Naive thymus-derived CD4-positive, alpha-beta T cell (primary cell): ENCODE measurements at regions not wholly inside any gene's neighbourhood (a gene's known extent, or its start where the extent isn't known, plus 50 kb on each side); places are given as distances from the start of the nearest gene placed in this dataset.

Experiments used
- ATAC-seq: fragments of 150-1000 bp; cut with Tn5 transposase; 2 replicates; pipeline ENCODE4 v1.10.0; 2021; ENCODE audit warnings: mild to moderate bottlenecking, moderate library complexity
- CTCF ChIA-PET: fragments of 350-600 bp; sonication (Branson Sonifier 250); formaldehyde crosslinking; loops from one replicate; lab custom pipeline; 2021; ENCODE audit warnings: antibody characterized with exemption; lab: Charles Lee
- POLR2A ChIA-PET: fragments of 350-600 bp; sonication (Branson Sonifier 250); formaldehyde crosslinking; loops from one replicate; lab custom pipeline; 2021; ENCODE audit warnings: antibody characterized with exemption, inconsistent platforms; lab: Charles Lee
- DNase-seq, 9 donors: peaks; one replicate each; pipeline versions ENCODE4 v3.0.0 to v3.0.0-alpha.2; 2020 to 2022; ENCODE audit warnings: mixed read lengths in 1 of 9
- H3K27ac ChIP-seq: one replicate; pipeline ENCODE4 v1.7.0; 2013; ENCODE audit warnings: mild to moderate bottlenecking, low read depth, low read length, moderate library complexity
- H3K27me3 ChIP-seq, 2 donors: one replicate each; pipeline ENCODE4 v1.7.0; 2013; ENCODE audit warnings: low read length in 2 of 2, mild to moderate bottlenecking in 2 of 2, moderate library complexity in 2 of 2; ENCODE audit not compliant: control insufficient read depth in 2 of 2, insufficient read depth in 2 of 2
- H3K36me3 ChIP-seq, 3 experiments: 1 replicate in 2 of 3; 2 replicates in 1 of 3; pipeline ENCODE4 v1.7.0; 2013; ENCODE audit warnings: low read length in 3 of 3, mild to moderate bottlenecking in 3 of 3, moderate library complexity in 1 of 3; ENCODE audit not compliant: insufficient read depth in 3 of 3, control insufficient read depth in 2 of 3
- H3K4me1 ChIP-seq, 2 donors: one replicate each; pipeline ENCODE4 v1.7.0; 2013; ENCODE audit warnings: low read length in 2 of 2, mild to moderate bottlenecking in 2 of 2, moderate library complexity in 1 of 2; ENCODE audit not compliant: control insufficient read depth in 2 of 2, insufficient read depth in 2 of 2
- H3K4me3 ChIP-seq: 2 replicates; pipeline ENCODE4 v1.7.0; 2013; ENCODE audit warnings: mild to moderate bottlenecking, low read length
- H3K9me3 ChIP-seq, 3 experiments: 1 replicate in 2 of 3; 2 replicates in 1 of 3; pipeline ENCODE4 v1.7.0; 2013; ENCODE audit warnings: low read length in 3 of 3; ENCODE audit not compliant: control insufficient read depth in 2 of 3
- H3K27ac Mint-ChIP-seq, 9 donors: one replicate each; pipeline ENCODE4 v1.8.0; 2020 to 2022; ENCODE audit warnings: mixed read lengths in 9 of 9, mild to moderate bottlenecking in 8 of 9, moderate library complexity in 5 of 9, inconsistent platforms in 2 of 9
- H3K27me3 Mint-ChIP-seq, 5 donors: one replicate each; pipeline ENCODE4 v1.8.0; 2021 to 2022; ENCODE audit warnings: mixed read lengths in 5 of 5, mild to moderate bottlenecking in 1 of 5
- H3K36me3 Mint-ChIP-seq, 5 donors: one replicate each; pipeline ENCODE4 v1.8.0; 2020 to 2022; ENCODE audit warnings: mixed read lengths in 5 of 5, mild to moderate bottlenecking in 3 of 5, inconsistent platforms in 1 of 5
- H3K4me1 Mint-ChIP-seq, 7 donors: one replicate each; pipeline ENCODE4 v1.8.0; 2020 to 2022; ENCODE audit warnings: mixed read lengths in 7 of 7, mild to moderate bottlenecking in 3 of 7, inconsistent platforms in 1 of 7
- H3K4me3 Mint-ChIP-seq, 10 donors: one replicate each; pipeline ENCODE4 v1.8.0; 2020 to 2022; ENCODE audit warnings: mild to moderate bottlenecking in 10 of 10, mixed read lengths in 10 of 10, moderate library complexity in 6 of 10, inconsistent platforms in 2 of 10
- H3K9me3 Mint-ChIP-seq, 11 donors: one replicate each; pipeline ENCODE4 v1.8.0; 2020 to 2022; ENCODE audit warnings: mixed read lengths in 11 of 11, mild to moderate bottlenecking in 4 of 11, inconsistent platforms in 1 of 11, moderate library complexity in 1 of 11
- intact Hi-C, 2 donors: fragments of 100-400 bp; cut with micrococcal nuclease; formaldehyde crosslinking; loops; one replicate each; pipeline ENCODE4 v1.15.1; 2023

- Histone ChIP-seq H3K27ac (no peak overlapping the region), H3K36me3 (no peaks in the 10 kb centered on the region), H3K4me3 (no peak overlapping the region), H3K27me3 (no peaks in the 10 kb centered on the region), H3K9me3 (no peaks in the 10 kb centered on the region), H3K4me1 (no peaks in the 10 kb centered on the region)
- H3K4me3 Mint-ChIP-seq, result no peak overlapping the region
- H3K4me1 Mint-ChIP-seq, result no peaks in the 10 kb centered on the region
- no peak overlapping the region for H3K27ac Mint-ChIP-seq
- no peak for DNase-seq
- H3K27me3 Mint-ChIP-seq, result peaks cover 0 to 28% (median 14%) of the 10 kb centered on the region in 5 donors
- intact Hi-C loops, result no loop called here
- ChIA-PET CTCF (no interaction called here), POLR2A (no interaction called here)
- peaks cover 0 to 2% (median 0%) of the 10 kb centered on the region in 11 donors for H3K9me3 Mint-ChIP-seq
- no peak for ATAC-seq
- no peaks in the 10 kb centered on the region for H3K36me3 Mint-ChIP-seq
These were observed 60.8 kb upstream of the CELF2 start for GRCh38 chr10:10956681-10957542.

GRCh38 chr10:10958041-10958440, 59.6 kb upstream of the CELF2 start:
- Mint-ChIP-seq H3K27ac (no peak overlapping the region), H3K36me3 (no peaks in the 10 kb centered on the region), H3K9me3 (no peaks in the 10 kb centered on the region), H3K4me3 (no peak overlapping the region), H3K27me3 (peaks cover 0 to 28% (median 17%) of the 10 kb centered on the region in 5 donors), H3K4me1 (no peaks in the 10 kb centered on the region)
- ATAC-seq, result no peak
- Histone ChIP-seq H3K9me3 (no peaks in the 10 kb centered on the region), H3K27ac (no peak overlapping the region), H3K36me3 (no peaks in the 10 kb centered on the region), H3K4me1 (no peaks in the 10 kb centered on the region), H3K4me3 (no peak overlapping the region), H3K27me3 (no peaks in the 10 kb centered on the region)
- intact Hi-C loops, result no loop called here
- CTCF ChIA-PET, result no interaction called here
- POLR2A ChIA-PET, result no interaction called here
- no peak for DNase-seq

- H3K27me3 ChIP-seq, result no peaks in the 10 kb centered on the region
- Mint-ChIP-seq H3K4me3 (no peak overlapping the region), H3K4me1 (no peaks in the 10 kb centered on the region), H3K9me3 (no peaks in the 10 kb centered on the region), H3K36me3 (no peaks in the 10 kb centered on the region), H3K27me3 (peaks cover 0 to 24% (median 14%) of the 10 kb centered on the region in 5 donors), H3K27ac (no peak overlapping the region)
- no peaks in the 10 kb centered on the region for H3K9me3 ChIP-seq
- ChIA-PET CTCF (no interaction called here), POLR2A (no interaction called here)
- H3K4me1 ChIP-seq, result no peaks in the 10 kb centered on the region
- DNase-seq, result no peak
- no peak overlapping the region for H3K4me3 ChIP-seq
- H3K36me3 ChIP-seq, result no peaks in the 10 kb centered on the region
- ATAC-seq, result no peak
- H3K27ac ChIP-seq, result no peak overlapping the region
- intact Hi-C loops, result no loop called here
These were observed 58.0 kb upstream of the CELF2 start for GRCh38 chr10:10959666-10960065.

- Mint-ChIP-seq H3K4me3 (no peak overlapping the region), H3K9me3 (no peaks in the 10 kb centered on the region), H3K27me3 (peaks cover 0 to 24% (median 14%) of the 10 kb centered on the region in 5 donors), H3K36me3 (no peaks in the 10 kb centered on the region), H3K4me1 (no peaks in the 10 kb centered on the region), H3K27ac (peak overlapping the region in 1 of 9 donors; percentile 16)
- no peaks in the 10 kb centered on the region for H3K9me3 ChIP-seq
- H3K4me1 ChIP-seq, result no peaks in the 10 kb centered on the region
- ATAC-seq, result no peak
- POLR2A ChIA-PET, result no interaction called here
- no peak overlapping the region for H3K4me3 ChIP-seq
- H3K36me3 ChIP-seq, result no peaks in the 10 kb centered on the region
- DNase-seq, result no peak
- CTCF ChIA-PET, result no interaction called here
- intact Hi-C loops, result no loop called here
- no peaks in the 10 kb centered on the region for H3K27me3 ChIP-seq
- no peak overlapping the region for H3K27ac ChIP-seq
These were observed 57.1 kb upstream of the CELF2 start for GRCh38 chr10:10960534-10960933.

GRCh38 chr10:10961072-10961471, 56.6 kb upstream of the CELF2 start:
- H3K4me1 ChIP-seq, result no peaks in the 10 kb centered on the region
- Mint-ChIP-seq H3K4me1 (no peaks in the 10 kb centered on the region), H3K27ac (peak overlapping the region in 1 of 9 donors; percentile 16), H3K36me3 (no peaks in the 10 kb centered on the region), H3K4me3 (no peak overlapping the region), H3K27me3 (peaks cover 0 to 21% (median 14%) of the 10 kb centered on the region in 5 donors), H3K9me3 (no peaks in the 10 kb centered on the region)
- ATAC-seq (no peak), DNase-seq (no peak)
- ChIA-PET CTCF (no interaction called here), POLR2A (no interaction called here)
- no peak overlapping the region for H3K27ac ChIP-seq
- no peaks in the 10 kb centered on the region for H3K27me3 ChIP-seq
- intact Hi-C loops, result no loop called here
- no peaks in the 10 kb centered on the region for H3K36me3 ChIP-seq
- H3K9me3 ChIP-seq, result no peaks in the 10 kb centered on the region
- no peak overlapping the region for H3K4me3 ChIP-seq

GRCh38 chr10:10967029-10967428, 50.6 kb upstream of the CELF2 start:
- no peak overlapping the region for H3K27ac ChIP-seq
- no peaks in the 10 kb centered on the region for H3K9me3 ChIP-seq
- H3K36me3 ChIP-seq, result no peaks in the 10 kb centered on the region
- H3K27me3 ChIP-seq, result no peaks in the 10 kb centered on the region
- H3K4me1 ChIP-seq, result no peaks in the 10 kb centered on the region
- no peak for DNase-seq
- ChIA-PET POLR2A (no interaction called here), CTCF (no interaction called here)
- ATAC-seq, result no peak
- intact Hi-C loops, result no loop called here
- Mint-ChIP-seq H3K9me3 (no peaks in the 10 kb centered on the region), H3K4me3 (no peak overlapping the region), H3K4me1 (peaks cover 0 to 2% (median 0%) of the 10 kb centered on the region in 7 donors), H3K27ac (peak overlapping the region in 1 of 9 donors; percentile 13), H3K27me3 (peaks cover 2 to 24% (median 18%) of the 10 kb centered on the region in 5 donors), H3K36me3 (no peaks in the 10 kb centered on the region)
- H3K4me3 ChIP-seq, result no peak overlapping the region
